HG03469 (cell line): ENCODE measurements at regions not wholly inside any gene's neighbourhood (a gene's known extent, or its start where the extent isn't known, plus 50 kb on each side); places are given as distances from the start of the nearest gene placed in this dataset.
"Not testable (repeated sequence)": the region's sequence is repeated elsewhere in the genome, so short reads cannot be mapped to it uniquely, and the experiment has no call there.

Source experiments
- ATAC-seq: cut with Tn5 transposase; IDR thresholded peaks from one replicate; pipeline ENCODE4 v1.9.1; 2021; ENCODE audit warnings: mild to moderate bottlenecking, moderate library complexity, moderate number of reproducible peaks; ENCODE audit not compliant: unreplicated experiment

DNA sequence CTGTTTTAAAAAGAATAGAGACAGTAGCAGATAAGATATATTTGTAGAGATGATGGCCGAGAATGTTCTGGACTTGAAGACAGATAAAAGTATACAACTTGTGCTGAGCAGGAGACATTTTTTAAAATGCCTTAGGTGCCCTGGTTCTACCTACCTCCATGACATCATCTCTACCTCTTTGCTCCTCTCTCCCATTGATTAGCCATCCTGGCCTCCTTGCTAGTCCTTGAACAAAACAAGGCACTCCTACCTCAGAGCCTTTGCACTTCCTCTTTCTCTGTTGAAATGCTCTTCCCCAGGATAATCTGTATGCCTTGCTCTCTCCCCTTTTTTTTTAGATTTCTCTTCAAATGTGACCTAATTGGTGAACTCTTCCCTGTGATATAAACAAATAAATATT lies 92.6 kb upstream of the MAGI3 start:
- no peak for ATAC-seq

DNA sequence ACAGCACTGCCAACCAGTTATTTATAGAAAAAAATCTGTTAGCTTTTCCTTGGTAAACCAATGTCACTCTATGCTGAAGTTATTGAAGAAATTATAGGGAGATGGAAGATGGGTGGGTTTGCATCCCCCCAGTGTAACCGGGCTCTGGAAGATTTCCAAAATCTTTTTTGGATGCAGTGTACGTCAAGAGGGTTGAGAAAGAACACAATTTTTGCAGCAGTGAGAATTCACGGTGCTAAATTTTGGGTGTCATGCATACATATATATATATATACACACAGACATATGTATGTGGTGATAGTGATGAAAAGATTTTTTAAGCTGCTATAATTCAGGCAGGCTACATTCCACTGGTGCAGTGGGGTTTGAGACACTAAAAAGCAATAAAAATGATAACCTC lies 91.4 kb upstream of the MAGI3 start:
- ATAC-seq: no peak

DNA sequence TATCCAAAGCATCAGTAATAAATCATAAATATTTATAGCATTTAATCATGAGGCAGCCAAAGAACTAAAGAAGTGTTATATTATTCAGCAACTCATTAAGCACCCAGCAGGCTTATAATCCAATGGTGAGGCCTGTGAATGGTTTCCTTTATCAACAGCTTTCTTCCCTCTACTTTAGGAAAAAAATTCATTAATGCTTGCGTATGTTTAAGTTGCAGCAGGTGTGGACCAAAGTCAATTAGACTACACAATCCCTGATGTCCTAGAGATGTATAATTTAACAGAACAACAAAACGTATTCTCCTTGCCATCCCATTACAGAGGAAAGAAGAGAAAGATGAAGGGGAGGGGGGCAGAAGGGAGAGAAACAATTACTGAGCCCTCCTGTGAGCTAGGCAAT lies 87.7 kb upstream of the MAGI3 start:
- no peak for ATAC-seq

DNA sequence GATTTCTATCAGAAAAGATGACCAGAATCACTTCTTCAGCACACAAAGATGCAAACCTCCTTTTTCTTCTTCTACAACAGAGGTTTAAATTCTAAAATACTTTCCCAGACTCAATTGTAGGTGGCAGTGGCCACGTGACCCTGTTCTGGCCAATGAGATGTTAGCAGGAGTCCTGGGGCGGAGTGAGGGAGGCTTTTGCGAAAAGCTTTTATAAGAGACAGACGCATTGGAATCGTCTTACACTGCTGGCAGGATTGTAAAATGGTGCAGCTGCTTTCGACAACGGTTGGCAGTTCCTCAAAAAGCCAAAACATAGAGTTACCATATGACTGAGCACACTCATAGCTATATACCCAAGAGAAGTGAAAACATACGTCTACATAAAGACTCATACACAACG lies 87.0 kb upstream of the MAGI3 start:
- ATAC-seq: no peak

DNA sequence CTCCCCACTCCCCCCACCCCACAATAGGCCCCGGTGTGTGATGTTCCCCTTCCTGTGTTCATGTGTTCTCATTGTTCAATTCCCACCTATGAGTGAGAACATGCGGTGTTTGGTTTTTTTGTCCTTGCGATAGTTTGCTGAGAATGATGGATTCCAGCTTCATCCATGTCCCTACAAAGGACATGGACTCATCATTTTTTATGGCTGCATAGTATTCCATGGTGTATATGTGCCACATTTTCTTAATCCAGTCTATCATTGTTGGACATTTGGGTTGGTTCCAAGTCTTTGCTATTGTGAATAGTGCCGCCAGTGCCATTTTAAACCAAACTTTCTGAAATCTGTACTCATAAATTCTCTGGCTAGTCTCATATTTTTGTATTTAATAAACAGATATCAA lies 85.3 kb upstream of the MAGI3 start:
- ATAC-seq: not testable (repeated sequence)

DNA sequence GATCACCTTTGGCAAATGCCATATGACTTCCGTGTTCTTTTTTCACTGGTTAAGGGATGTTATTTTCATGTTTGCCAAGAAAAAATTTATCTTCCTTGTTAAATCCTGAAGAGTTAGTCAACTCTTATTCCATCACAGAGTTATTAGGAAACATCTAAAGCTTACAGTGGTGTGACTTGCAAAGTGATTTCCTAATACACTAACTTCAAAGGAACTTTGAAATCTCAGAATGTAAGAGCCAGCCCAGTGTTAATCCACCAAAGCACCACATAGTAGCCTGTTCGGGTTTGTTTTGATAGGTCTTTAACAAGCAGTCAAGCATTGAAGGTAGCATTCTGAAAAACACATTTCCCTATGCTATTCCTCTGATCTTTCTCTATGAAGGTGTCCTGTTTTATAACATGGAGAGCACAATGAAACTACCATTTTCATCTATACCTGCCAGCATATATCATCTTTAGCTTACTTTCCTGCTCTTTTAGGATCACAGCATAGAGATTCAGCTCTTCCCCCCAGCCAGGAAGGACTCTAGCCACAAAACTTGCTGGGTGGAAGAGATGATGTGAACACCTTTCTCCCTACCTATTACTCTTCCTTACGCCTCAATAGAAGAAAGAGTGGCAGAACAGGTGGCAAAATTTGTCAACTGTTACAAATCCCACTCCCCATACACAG lies 82.4 kb upstream of the MAGI3 start:
- no peak for ATAC-seq

DNA sequence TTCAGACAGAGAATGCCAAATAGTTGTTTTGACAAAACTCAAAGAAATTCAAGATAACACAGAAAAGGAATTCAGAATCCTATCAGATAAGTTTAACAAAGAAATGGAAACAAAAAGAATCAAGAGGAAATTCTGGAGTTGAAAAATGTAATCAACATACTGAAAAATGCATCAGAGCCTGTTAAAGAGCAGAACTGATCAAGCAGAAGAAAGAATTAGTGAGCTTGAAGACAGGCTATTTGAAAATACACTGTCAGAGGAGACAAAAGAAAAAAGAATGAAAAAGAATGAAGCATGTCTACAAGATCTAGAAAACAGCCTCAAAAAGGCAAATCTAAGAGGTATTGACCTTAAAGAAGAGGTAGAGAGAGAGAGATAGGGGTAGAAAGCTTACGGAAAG lies 77.7 kb upstream of the MAGI3 start:
- ATAC-seq: not testable (repeated sequence)

DNA sequence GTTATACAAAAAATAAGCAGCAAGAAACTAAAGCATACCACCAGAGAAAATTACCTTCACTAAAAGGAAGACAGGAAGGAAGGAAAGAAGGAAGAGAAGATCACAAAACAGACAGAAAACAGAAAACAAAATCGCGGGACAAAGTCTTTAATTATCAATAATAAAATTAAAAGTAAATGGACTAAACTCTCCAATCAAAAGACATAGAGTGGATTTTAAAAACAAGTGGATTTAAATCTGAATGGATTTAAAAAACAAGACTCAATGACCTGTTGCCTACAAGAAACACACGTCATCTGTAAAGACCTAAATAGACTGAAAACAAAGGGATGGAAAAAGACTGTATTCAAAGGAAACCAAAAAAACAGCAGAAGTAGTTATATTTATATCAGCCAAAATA lies 75.7 kb upstream of the MAGI3 start:
- ATAC-seq: no peak

DNA sequence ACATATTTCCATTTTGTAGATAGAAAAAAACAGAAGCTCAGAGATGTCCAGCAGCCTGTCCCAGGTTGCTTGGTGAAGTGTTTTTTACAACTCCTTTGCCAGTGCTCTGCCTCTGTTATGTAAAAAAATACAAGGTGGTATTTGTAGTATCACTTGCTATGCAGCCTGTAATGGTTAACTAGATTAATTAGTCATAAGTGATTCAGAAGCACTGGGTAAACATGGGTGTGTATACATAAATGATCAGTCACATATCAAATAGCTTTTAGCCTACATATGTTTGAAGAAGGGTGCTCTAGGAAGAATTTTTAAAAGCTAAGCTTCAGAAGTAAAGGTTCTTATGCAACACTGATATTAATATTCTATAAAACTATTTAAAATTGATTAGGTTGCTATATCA lies 70.0 kb upstream of the MAGI3 start:
- ATAC-seq: no peak

DNA sequence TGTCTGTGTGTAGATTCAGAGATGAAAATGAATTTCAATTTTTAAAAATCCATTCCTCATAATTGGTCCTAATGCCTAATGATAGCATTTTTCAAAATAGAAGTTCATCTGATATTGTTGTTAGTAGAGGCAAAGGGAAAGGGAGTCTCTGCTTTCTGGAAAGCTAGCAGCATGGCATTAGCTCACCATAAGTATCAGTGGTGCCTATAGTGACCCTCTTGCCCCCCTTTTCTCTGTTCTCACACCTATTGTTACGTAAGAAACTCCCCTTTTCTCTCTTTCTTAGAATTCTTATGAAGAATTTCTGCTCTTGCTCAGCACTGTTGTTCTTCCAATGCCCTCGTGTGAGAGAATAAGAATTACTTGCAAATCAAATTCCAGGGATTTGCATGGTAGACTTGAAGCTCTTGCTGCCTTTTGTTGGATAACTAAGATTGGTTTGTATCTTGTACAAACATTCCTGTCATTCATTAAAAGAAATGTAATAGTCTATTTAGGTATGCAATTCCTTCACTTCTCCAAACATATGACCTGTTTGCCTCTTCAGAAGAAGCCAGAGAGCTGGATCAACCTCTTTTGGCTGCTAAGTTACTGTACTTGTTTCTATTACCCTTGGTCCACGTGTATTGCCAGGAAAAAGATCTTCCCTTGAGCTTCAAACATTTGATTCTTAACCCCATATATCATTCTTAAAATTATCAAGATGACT lies 69.2 kb upstream of the MAGI3 start:
- ATAC-seq: no peak

DNA sequence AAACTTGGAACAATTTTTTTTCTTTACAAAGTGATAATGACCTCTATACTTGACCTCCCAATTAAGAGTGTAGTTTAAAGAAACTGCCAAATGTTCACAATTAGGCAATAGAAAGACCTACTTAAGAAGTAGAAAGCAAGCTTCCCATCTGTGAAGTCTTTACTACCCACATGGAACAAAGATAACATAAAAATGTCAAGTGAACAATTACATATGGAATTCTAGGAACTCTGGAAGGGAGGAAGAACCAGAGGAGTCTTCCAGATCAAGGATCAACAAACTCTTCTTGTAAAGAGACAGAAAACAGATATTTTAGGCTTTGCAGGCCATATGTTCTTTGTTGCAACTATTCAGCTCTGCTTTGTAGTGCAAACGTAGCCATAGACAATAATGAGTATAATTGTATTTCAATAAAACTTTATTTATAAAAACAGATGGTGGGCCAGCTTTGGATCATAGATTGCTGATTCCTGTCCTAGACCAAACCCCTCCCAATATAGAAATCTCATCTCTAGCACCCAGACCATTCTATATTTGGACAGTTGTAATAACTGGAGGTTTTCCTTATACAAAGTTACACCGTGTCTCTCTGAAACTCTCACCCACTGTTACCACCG lies 68.4 kb upstream of the MAGI3 start:
- no peak for ATAC-seq

DNA sequence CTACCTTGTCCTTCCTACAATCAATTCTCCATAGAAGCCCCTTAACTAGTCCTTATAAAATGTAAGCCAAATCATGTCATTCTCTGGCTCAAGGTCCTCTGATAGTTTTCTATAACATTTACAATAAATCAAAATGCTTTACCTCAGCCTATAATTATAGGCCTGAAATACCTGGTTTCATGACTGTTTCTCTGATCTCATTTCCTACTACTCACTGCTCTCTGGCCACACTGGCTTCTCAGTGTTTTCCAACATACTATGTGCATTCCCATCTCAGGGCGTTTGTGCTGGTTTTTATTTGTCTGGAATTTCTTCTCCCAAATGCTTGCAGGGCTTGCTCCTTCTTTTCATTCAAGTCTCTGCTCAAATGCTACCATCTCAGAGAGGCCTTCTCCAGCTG lies 67.9 kb upstream of the MAGI3 start:
- no peak for ATAC-seq

DNA sequence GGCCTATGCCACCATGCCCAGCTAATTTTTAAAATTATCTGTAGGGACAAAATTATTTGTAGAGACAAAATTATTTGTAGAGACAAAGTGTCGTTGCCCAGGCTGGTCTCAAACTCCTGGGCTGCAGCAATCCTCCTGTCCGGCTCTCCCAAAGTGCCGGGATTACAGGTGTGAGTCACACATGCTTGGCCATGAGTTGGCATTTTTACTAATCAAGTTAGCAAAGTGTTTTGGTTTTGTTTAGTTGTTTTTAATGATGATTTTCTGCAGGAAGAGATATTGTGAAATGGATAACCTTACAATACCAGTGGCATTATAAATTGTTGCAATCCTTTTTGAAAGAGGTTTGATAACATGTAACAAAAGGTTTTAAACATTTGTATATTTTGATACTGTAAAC lies 65.3 kb upstream of the MAGI3 start:
- no peak for ATAC-seq

DNA sequence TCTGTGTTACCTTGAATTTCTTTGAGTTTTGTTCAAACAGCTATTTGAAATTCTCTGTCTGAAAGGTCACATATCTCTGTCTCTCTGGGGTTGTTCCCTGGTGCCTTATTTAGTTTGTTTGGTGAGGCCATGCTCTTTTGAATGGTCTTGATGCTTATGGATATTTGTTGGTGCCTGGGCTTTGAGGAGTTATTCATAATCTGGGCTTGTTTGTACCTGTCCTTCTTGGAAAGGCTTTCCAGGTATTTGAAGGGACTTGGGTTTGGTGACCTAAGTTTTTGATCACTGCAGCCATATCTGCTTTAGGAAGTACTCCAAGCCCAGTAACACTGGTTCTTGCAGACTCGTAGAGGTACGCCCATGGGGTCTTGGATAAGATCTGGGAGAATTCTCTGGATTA lies 63.3 kb upstream of the MAGI3 start:
- ATAC-seq: no peak

DNA sequence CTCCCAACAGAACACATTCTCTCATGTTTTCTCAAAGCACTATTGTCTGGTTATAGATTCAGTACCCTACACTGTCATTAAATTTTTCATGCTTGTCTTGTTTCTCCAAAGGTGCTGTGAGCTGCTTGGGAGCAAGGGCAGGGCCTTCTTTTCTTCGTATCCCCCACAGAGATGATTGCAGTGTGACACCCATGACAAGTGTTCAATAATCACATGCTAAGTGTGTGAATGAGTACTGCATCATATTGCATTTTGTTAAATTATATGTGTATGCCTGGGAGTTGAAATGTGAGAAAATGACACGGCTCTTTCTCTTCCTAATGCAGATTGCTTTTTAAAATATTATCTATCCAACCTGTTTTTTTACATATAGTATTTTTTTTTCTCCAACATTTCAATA lies 57.3 kb upstream of the MAGI3 start:
- ATAC-seq: no peak

DNA sequence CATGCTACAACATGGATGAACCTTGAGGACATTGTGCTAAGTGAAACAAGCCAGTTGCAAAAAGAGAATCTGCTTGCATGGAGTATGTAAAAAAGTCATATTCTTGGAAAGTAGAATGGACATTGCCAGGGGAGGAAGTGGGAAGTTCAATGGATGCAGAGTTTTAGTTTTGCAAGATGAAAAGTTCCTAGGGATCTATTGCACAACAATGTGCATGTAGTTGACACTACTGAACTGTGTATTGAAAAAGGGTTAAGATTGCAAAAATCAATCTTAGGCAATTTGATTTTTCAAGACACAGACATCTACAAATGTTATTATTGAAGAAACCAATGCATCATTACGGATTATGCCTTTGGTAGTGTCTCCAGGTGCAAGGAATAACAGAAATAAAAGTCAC lies 50.3 kb upstream of the MAGI3 start:
- ATAC-seq: no peak
